IMR-90 (cell line): ENCODE measurements at regions not wholly inside any gene's neighbourhood (a gene's known extent, or its start where the extent isn't known, plus 50 kb on each side); places are given as distances from the start of the nearest gene placed in this dataset.
A peak's percentile ranks its signal among the peaks of the same experiment; 100 is the strongest.

ENCODE experiments used
- ATAC-seq: fragments of 200-7000 bp; cut with Tn5 transposase; 2 replicates; pipeline ENCODE4 v1.9.1; 2020; ENCODE audit warnings: low read depth, mild to moderate bottlenecking, moderate library complexity
- BruUV-seq: library from RNA; stranded (reverse); fragments of 400-500 nt; replicated peaks from 2 replicates; lab custom pipeline; 2021; lab: Mats Ljungman, UMichigan
- CTCF ChIA-PET: fragments of 300-600 bp; formaldehyde crosslinking; extraction: SDS; loops from one replicate; lab custom pipeline; 2021; ENCODE audit warnings: antibody characterized with exemption; lab: Yijun Ruan, JAX
- POLR2A ChIA-PET: fragments of 300-600 bp; sonication (Branson Sonifier 250); formaldehyde crosslinking; loops from one replicate; lab custom pipeline; 2022; ENCODE audit warnings: antibody characterized with exemption; ENCODE audit not compliant: unreplicated experiment; lab: Charles Lee
- DNase-seq: peaks from one replicate; pipeline ENCODE4 v3.0.0; 2013
- H2AFZ ChIP-seq: replicated peaks from 2 replicates; pipeline ENCODE3; 2013; ENCODE audit warnings: low read length, mild to moderate bottlenecking; ENCODE audit not compliant: poor library complexity
- H2AK5ac ChIP-seq: 2 replicates; pipeline ENCODE4 v1.6.1; 2013; ENCODE audit warnings: low read depth, low read length, inconsistent platforms
- H2AK9ac ChIP-seq: replicated peaks from 2 replicates; pipeline ENCODE3; 2013; ENCODE audit warnings: mild to moderate bottlenecking, low read depth, low read length, moderate library complexity; ENCODE audit not compliant: poor library complexity
- H2BK120ac ChIP-seq: 2 replicates; pipeline ENCODE4 v1.6.1; 2013; ENCODE audit warnings: low read depth, low read length, inconsistent platforms
- H2BK15ac ChIP-seq: 3 replicates; pipeline ENCODE4 v1.6.1; 2013; ENCODE audit warnings: low read depth, low read length, inconsistent platforms
- H2BK20ac ChIP-seq: 2 replicates; pipeline ENCODE4 v1.6.1; 2013; ENCODE audit warnings: low read depth, mild to moderate bottlenecking, inconsistent platforms, low read length, moderate library complexity
- H2BK5ac ChIP-seq: 2 replicates; pipeline ENCODE4 v1.6.1; 2013; ENCODE audit warnings: mild to moderate bottlenecking, low read depth, low read length, inconsistent platforms; ENCODE audit not compliant: poor library complexity, severe bottlenecking
- H3K14ac ChIP-seq: replicated peaks from 2 replicates; pipeline ENCODE4 v1.6.1; 2013; ENCODE audit warnings: low read depth, low read length, inconsistent platforms
- H3K18ac ChIP-seq: 2 replicates; pipeline ENCODE4 v1.6.1; 2013; ENCODE audit warnings: low read depth, low read length, control low read depth
- H3K23ac ChIP-seq: 2 replicates; pipeline ENCODE4 v1.6.1; 2013; ENCODE audit warnings: low read depth, low read length, inconsistent platforms
- H3K27ac ChIP-seq: 2 replicates; pipeline ENCODE4 v1.5.1; 2013; ENCODE audit warnings: mild to moderate bottlenecking, control low read depth, low read length; ENCODE audit not compliant: insufficient read depth
- H3K27me3 ChIP-seq: 2 replicates; pipeline ENCODE4 v1.6.1; 2013; ENCODE audit warnings: low read length; ENCODE audit not compliant: control insufficient read depth, insufficient read depth
- H3K36me3 ChIP-seq: 2 replicates; pipeline ENCODE4 v1.6.1; 2013; ENCODE audit warnings: low read length, mixed read lengths; ENCODE audit not compliant: control insufficient read depth, insufficient read depth
- H3K4ac ChIP-seq: 2 replicates; pipeline ENCODE4 v1.6.1; 2013; ENCODE audit warnings: low read depth, low read length, inconsistent platforms
- H3K4me1 ChIP-seq: 2 replicates; pipeline ENCODE4 v1.6.1; 2013; ENCODE audit warnings: low read length, mixed read lengths; ENCODE audit not compliant: control insufficient read depth, insufficient read depth
- H3K4me2 ChIP-seq: 2 replicates; pipeline ENCODE4 v1.6.1; 2013; ENCODE audit warnings: low read depth, mild to moderate bottlenecking, control low read depth, low read length, moderate library complexity
- H3K4me3 ChIP-seq: 2 replicates; pipeline ENCODE4 v1.5.1; 2013; ENCODE audit warnings: low read depth, mild to moderate bottlenecking, control low read depth, low read length, moderate library complexity; ENCODE audit not compliant: insufficient read depth
- H3K56ac ChIP-seq: 2 replicates; pipeline ENCODE4 v1.6.1; 2013; ENCODE audit warnings: low read length, inconsistent platforms; ENCODE audit not compliant: insufficient read depth; ENCODE audit errors: extremely low read depth
- H3K79me1 ChIP-seq, 2 experiments: 2 replicates each; pipeline ENCODE4 v1.6.1; 2013; ENCODE audit warnings: low read length in 2 of 2, inconsistent platforms in 1 of 2, low read depth in 1 of 2
- H3K9ac ChIP-seq: 2 replicates; pipeline ENCODE4 v1.6.1; 2013; ENCODE audit warnings: low read depth, low read length, control low read depth
- H3K9me1 ChIP-seq: 2 replicates; pipeline ENCODE4 v1.6.1; 2013; ENCODE audit warnings: low read length, inconsistent platforms; ENCODE audit not compliant: insufficient read depth
- H3K9me3 ChIP-seq: 2 replicates; pipeline ENCODE4 v1.6.1; 2013; ENCODE audit warnings: low read length; ENCODE audit not compliant: control insufficient read depth, insufficient read depth
- H4K20me1 ChIP-seq: 2 replicates; pipeline ENCODE4 v1.6.1; 2013; ENCODE audit warnings: low read length, inconsistent platforms; ENCODE audit not compliant: insufficient read depth
- H4K5ac ChIP-seq: 2 replicates; pipeline ENCODE4 v1.6.1; 2013; ENCODE audit warnings: mild to moderate bottlenecking, low read depth, low read length, control low read depth
- H4K8ac ChIP-seq, 2 experiments: 2 replicates each; pipeline ENCODE4 v1.6.1; 2013; ENCODE audit warnings: low read depth in 2 of 2, low read length in 2 of 2, control low read depth in 1 of 2, inconsistent platforms in 1 of 2
- H4K91ac ChIP-seq: 2 replicates; pipeline ENCODE4 v1.6.1; 2013; ENCODE audit warnings: low read depth, low read length, inconsistent platforms; ENCODE audit not compliant: insufficient read depth
- CEBPB ChIP-seq: IDR thresholded peaks from 2 replicates; pipeline ENCODE4 v1.6.1; 2012; ENCODE audit warnings: low read depth, low read length, improper control_type of control experiment
- CHD1 ChIP-seq: IDR thresholded peaks from 2 replicates; pipeline ENCODE4 v1.6.1; 2012; ENCODE audit warnings: low read depth, low read length, improper control_type of control experiment
- FOS ChIP-seq: fragments of 150-350 bp; IDR thresholded peaks from 2 replicates; pipeline ENCODE4 v1.6.1; 2016; ENCODE audit warnings: low read depth, low read length
- MXI1 ChIP-seq: IDR thresholded peaks from 2 replicates; pipeline ENCODE4 v1.6.1; 2012; ENCODE audit warnings: low read depth, mild to moderate bottlenecking, low read length, moderate library complexity, borderline replicate concordance
- NFE2L2 ChIP-seq: fragments of 150-350 bp; IDR thresholded peaks from 2 replicates; pipeline ENCODE4 v1.6.1; 2016; ENCODE audit warnings: low read depth, mild to moderate bottlenecking, low read length
- POLR2A ChIP-seq: IDR thresholded peaks from 2 replicates; pipeline ENCODE4 v1.6.1; 2012; ENCODE audit warnings: mild to moderate bottlenecking, low read depth, low read length
- RFX5 ChIP-seq: IDR thresholded peaks from 2 replicates; pipeline ENCODE4 v1.8.0; 2012; ENCODE audit warnings: low read depth, mild to moderate bottlenecking, low read length, moderate library complexity
- WGBS, 2 experiments: methylation state at CpG; one replicate each; pipeline versions ENCODE4 v1.1.5 to v1.1.7; 2013; ENCODE audit warnings: missing lambda C conversion rate in 2 of 2; ENCODE audit not compliant: insufficient read length in 1 of 2; ENCODE audit errors: extremely low coverage in 2 of 2; 5-methylcytosine and 5-hydroxymethylcytosine counted together
- dilution Hi-C: fragments of 300-500 bp; cut with HindIII; formaldehyde crosslinking; loops from one replicate; pipeline ENCODE4 v1.14.3; 2018; ENCODE audit warnings: low sequenced_read_pairs; ENCODE audit not compliant: unreplicated experiment
- in situ Hi-C: fragments of 300-500 bp; cut with MboI; formaldehyde crosslinking; loops from 3 replicates; pipeline ENCODE4 v1.14.3; 2019; ENCODE audit warnings: low sequenced_read_pairs, inconsistent platforms, mixed read lengths
- intact Hi-C: fragments of 100-400 bp; cut with micrococcal nuclease; formaldehyde crosslinking; loops from 2 replicates; pipeline ENCODE4 v1.10.0; 2022

DNA sequence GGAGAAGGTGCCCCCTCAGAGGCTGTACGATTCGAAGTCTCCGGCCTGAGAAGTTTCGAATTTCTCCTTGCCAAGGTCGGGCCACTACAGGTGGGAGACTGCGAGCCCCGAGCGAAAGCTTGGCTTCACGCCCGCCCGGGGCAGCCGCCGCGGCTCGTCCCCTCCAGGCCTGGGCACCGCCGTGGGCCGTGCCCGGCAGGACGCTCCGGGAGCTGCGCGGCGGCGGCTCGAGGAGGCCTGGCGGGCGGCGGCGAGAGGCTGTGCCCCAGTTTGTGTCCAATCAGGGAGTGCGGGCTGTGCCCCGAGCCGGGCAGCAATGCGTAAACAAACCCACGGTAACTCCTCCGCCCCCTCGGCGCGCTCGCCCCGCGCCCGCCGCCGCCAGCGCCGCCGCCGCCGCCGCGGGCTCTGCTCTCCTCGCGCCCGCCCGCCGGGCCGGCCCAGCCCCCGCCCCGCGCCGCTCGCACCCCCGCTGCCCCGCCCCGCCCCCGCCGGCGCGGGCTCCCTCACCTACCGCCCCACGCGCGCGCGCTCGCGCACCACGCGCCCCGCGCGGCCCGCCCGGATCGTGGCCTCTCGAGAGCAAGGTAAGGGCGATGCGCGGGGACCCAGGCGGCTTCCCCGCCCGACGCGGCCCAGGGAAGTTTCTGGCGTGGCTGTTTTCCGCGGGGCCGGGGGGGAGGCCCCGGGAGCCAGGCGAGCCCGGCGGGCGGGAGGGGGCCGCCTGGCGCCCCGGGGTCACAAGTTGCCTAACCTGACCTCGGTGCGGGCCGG is 57.8 kb upstream of the PCGF5 start:
- intact Hi-C loops (loop anchor here (2.0 to 10.0 kb wide), 4 partner anchors 58 to 278 kb away; partner anchors contain the start of gene PCGF5), in situ Hi-C loops (no loop called here), dilution Hi-C loops (no loop called here)
- H2AK5ac ChIP-seq = 0 out of 2 replicates have a peak overlapping the region, but pooled peaks have one; percentile 62
- H3K36me3 ChIP-seq = no peaks in the 10 kb centered on the region
- H3K23ac ChIP-seq = peak overlapping the region; percentile 87; the same call in 1 of the 2 replicates
- no peak overlapping the region for H2BK15ac ChIP-seq
- H3K9ac ChIP-seq = peak overlapping the region; percentile 47
- peaks cover 6% of the 10 kb centered on the region; the same call in 1 of the 2 replicates for H3K4me1 ChIP-seq
- H3K4me3 ChIP-seq = peak overlapping the region; percentile 68
- TF ChIP-seq CEBPB = peak; percentile 16; the same call in 1 of the 2 replicates
- no peak for TF ChIP-seq RFX5
- peak; percentile 14 for TF ChIP-seq POLR2A
- TF ChIP-seq NFE2L2 = no peak
- no peak for TF ChIP-seq CHD1
- no peak for TF ChIP-seq FOS
- 0 out of 2 replicates have a peak, but pooled peaks have one; percentile 9 for TF ChIP-seq MXI1
- H3K9me1 ChIP-seq = no peaks in the 10 kb centered on the region; the same call in 1 of the 2 replicates
- peak overlapping the region; percentile 76 for H3K4ac ChIP-seq
- peak overlapping the region; percentile 65 for H3K27ac ChIP-seq
- peaks cover 13% of the 10 kb centered on the region; the same call in 1 of the 2 replicates for H4K20me1 ChIP-seq
- POLR2A ChIA-PET = no interaction called here
- WGBS, 2 experiments = 2% methylated on average over 12 of the region's 110 CpGs; no CpG with 5 or more reads in 1 of the 2 experiments
- H4K91ac ChIP-seq = peak overlapping the region; percentile 74; the same call in 1 of the 2 replicates
- no peaks in the 10 kb centered on the region for H3K27me3 ChIP-seq
- peak overlapping the region; percentile 76; the same call in 1 of the 2 replicates for H3K14ac ChIP-seq
- H3K79me1 ChIP-seq = peaks cover 20 to 25% of the 10 kb centered on the region in 2 experiments
- peak overlapping the region; percentile 64 for H2BK120ac ChIP-seq
- H2BK20ac ChIP-seq = 0 out of 2 replicates have a peak overlapping the region, but pooled peaks have one; percentile 30
- DNase-seq (peak; percentile 40), ATAC-seq (peak; percentile 76)
- H3K56ac ChIP-seq = peak overlapping the region; percentile 50; the same call in 1 of the 2 replicates
- H2AFZ ChIP-seq = peak overlapping the region; percentile 94
- H3K18ac ChIP-seq = peak overlapping the region; percentile 61
- no TSS peak for BruUV-seq
- H3K4me2 ChIP-seq = peak overlapping the region; percentile 60
- peak overlapping the region; percentile 80 for H4K5ac ChIP-seq
- peak overlapping the region; percentile 81 for H2BK5ac ChIP-seq
- H3K9me3 ChIP-seq = no peaks in the 10 kb centered on the region
- CTCF ChIA-PET = interaction anchor here (0.6 to 1.5 kb wide), 3 partner anchors 89 to 252 kb away, joined by 3 to 5 read pairs (median 4); no protein-coding TSS in a partner anchor
- peak overlapping the region; percentile 50 to 82; a peak in 2 of 4 replicates for H4K8ac ChIP-seq
- H2AK9ac ChIP-seq = peak overlapping the region; percentile 89
